Lung (tissue), 11 donors: ENCODE measurements at regions not wholly inside any gene's neighbourhood (a gene's known extent, or its start where the extent isn't known, plus 50 kb on each side); places are given as distances from the start of the nearest gene placed in this dataset.

ENCODE experiments used
- ATAC-seq: fragments of 200-7000 bp; cut with Tn5 transposase; one replicate; pipeline ENCODE4 v1.9.1; 2020; ENCODE audit warnings: moderate number of reproducible peaks; ENCODE audit not compliant: insufficient read depth, low FRiP score
- DNase-seq, 3 donors: peaks; one replicate each; pipeline ENCODE4 v3.0.0-alpha.2; 2013 to 2017
- H3K27ac ChIP-seq, 2 donors: one replicate each; pipeline ENCODE4 v1.5.1; 2013; ENCODE audit warnings: mild to moderate bottlenecking in 2 of 2, moderate library complexity in 2 of 2, control low read depth in 1 of 2, inconsistent platforms in 1 of 2, low read depth in 1 of 2, low read length in 1 of 2
- H3K27me3 ChIP-seq, 3 donors: one replicate each; pipeline ENCODE4 v1.5.1; 2013; ENCODE audit warnings: low read length in 2 of 3; ENCODE audit not compliant: control insufficient read depth in 3 of 3, insufficient read depth in 3 of 3
- H3K36me3 ChIP-seq, 4 donors: one replicate each; pipeline ENCODE4 v1.5.1; 2013; ENCODE audit warnings: low read length in 4 of 4, mild to moderate bottlenecking in 1 of 4, moderate library complexity in 1 of 4; ENCODE audit not compliant: control insufficient read depth in 4 of 4, insufficient read depth in 4 of 4
- H3K4me1 ChIP-seq, 5 donors: one replicate each; pipeline ENCODE4 v1.5.1; 2013; ENCODE audit warnings: low read length in 5 of 5, mild to moderate bottlenecking in 2 of 5, moderate library complexity in 1 of 5; ENCODE audit not compliant: control insufficient read depth in 5 of 5, insufficient read depth in 5 of 5
- H3K4me3 ChIP-seq: one replicate; pipeline ENCODE4 v1.5.1; 2013; ENCODE audit warnings: mild to moderate bottlenecking, control low read depth, moderate library complexity
- H3K9ac ChIP-seq, 2 donors: one replicate each; pipeline ENCODE4 v1.5.1; 2013; ENCODE audit warnings: low read length in 2 of 2, control low read depth in 1 of 2; ENCODE audit not compliant: insufficient read depth in 1 of 2
- H3K9me3 ChIP-seq, 4 donors: one replicate each; pipeline ENCODE4 v1.5.1; 2013; ENCODE audit warnings: low read length in 3 of 4, mild to moderate bottlenecking in 1 of 4, moderate library complexity in 1 of 4; ENCODE audit not compliant: control insufficient read depth in 4 of 4, insufficient read depth in 3 of 4
- CTCF ChIP-seq: IDR thresholded peaks from 2 replicates; pipeline ENCODE4 v1.5.1; 2012; ENCODE audit warnings: mild to moderate bottlenecking; ENCODE audit errors: control extremely low read depth, extremely low read depth
- WGBS, 2 donors: extraction: QIAGEN DNeasy Blood & Tissue Kit; methylation state at CpG; one replicate each; pipeline ENCODE4 v1.1.7; 2013; 5-methylcytosine and 5-hydroxymethylcytosine counted together
- donor health status: control.
- donor health status: control.
- donor health status: Bipolar disorder and iron deficiency.
- donor health status: healthy.
- donor health status: DM: yes; HTN: yes; CAD: no.

DNA sequence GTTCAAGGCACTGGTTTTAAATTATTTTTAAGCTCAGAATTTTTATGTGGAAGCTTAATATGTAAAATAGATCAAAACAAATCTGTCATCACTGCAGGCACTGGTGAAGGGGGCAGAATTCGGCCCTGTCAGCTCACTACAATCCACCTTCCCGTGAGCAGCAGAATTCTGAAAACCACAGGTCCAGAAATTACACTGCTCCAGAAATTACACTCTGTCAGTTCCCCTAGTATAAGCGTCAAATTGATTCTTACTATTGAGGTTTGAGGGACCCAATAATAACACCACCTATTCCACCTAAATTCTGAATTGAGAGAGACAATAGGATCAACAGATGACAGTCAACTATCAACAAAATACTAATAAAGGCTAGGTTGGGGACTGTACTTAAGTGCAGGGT is 245.5 kb downstream of the PHLDA1 start:
- H3K27me3 ChIP-seq, result no peaks in the 10 kb centered on the region
- H3K36me3 ChIP-seq, result no peaks in the 10 kb centered on the region
- DNase-seq (no peak), ATAC-seq (no peak)
- 83 to 94% methylated on average over 3 of the region's 3 CpGs for WGBS, 2 donors
- no peak overlapping the region for H3K9ac ChIP-seq
- no peak overlapping the region for H3K27ac ChIP-seq
- no peak for TF ChIP-seq CTCF
- H3K9me3 ChIP-seq, result no peaks in the 10 kb centered on the region
- H3K4me1 ChIP-seq, result peaks cover 0 to 6% (median 4%) of the 10 kb centered on the region in 5 donors
- H3K4me3 ChIP-seq, result no peak overlapping the region

DNA sequence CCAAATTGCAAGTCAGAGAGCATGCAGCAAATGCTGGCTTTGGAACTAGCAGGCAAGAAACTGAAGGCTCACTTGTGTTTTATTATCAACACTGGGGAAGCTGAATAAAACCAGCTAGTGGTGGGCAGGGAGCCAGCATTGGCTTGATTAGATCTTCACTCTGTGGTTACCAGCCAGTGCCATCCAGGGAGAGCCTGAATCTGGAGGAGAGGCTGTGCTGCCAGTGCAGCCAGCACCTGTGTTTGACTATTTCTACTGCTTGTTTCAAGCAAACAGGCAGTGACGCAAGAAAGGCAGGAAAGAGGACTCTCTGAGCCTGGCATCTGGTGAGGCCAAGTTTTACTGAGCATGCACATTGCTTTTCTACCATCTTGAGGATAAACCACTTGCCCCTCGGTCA is 247.0 kb downstream of the PHLDA1 start:
- H3K36me3 ChIP-seq, result no peaks in the 10 kb centered on the region
- no peak for ATAC-seq
- DNase-seq, result peak in 2 of 3 donors; percentile 23 to 44
- no peaks in the 10 kb centered on the region for H3K9me3 ChIP-seq
- H3K27me3 ChIP-seq, result no peaks in the 10 kb centered on the region
- H3K4me1 ChIP-seq, result peaks cover 0 to 8% (median 4%) of the 10 kb centered on the region in 5 donors
- no peak overlapping the region for H3K27ac ChIP-seq
- no peak overlapping the region for H3K4me3 ChIP-seq
- no peak overlapping the region for H3K9ac ChIP-seq
- WGBS, 2 donors, result 42 to 59% methylated on average over 2 of the region's 2 CpGs
- TF ChIP-seq CTCF, result no peak

DNA sequence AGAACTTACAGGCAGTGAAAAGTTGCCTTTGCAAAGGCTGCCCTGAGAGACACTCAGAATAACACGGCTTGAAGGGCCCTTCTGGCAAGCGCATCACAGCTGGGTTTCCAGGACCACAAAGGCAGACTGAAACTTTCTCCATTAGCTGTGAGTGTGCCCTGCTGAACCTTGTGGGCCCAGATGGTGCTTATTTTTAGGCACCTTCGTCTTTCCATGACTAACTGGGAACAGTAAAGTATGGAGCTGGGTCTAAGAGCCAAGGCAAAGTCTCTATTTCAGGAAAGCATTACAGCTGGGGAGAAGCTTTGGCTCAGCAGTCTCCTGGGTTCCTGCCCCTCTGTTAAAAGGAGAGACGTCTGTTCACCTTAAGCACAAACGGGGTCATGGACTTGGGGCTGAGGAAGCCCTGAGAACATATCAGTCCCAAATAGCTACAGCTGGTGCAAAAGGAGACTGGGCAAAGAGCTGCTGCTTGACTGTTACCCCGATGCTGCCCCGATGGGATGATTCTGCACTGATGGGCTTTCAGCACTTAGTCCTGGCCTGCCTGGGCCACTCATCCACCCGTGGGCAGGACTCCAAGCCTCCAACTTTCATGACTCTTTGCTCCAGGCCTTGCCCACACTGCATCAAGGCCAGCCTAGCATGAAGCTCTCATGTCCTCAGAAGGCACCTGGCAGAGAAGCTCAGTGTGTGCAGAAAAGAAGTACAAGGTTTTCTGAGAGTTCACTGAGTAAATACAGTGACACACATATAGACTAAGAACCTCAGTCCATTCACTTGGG is 248.3 kb downstream of the PHLDA1 start:
- ATAC-seq (no peak), DNase-seq (peak in 1 of 3 donors; percentile 34)
- peak overlapping the region in 1 of 2 donors; percentile 11 for H3K27ac ChIP-seq
- H3K36me3 ChIP-seq, result no peaks in the 10 kb centered on the region
- H3K27me3 ChIP-seq, result no peaks in the 10 kb centered on the region
- WGBS, 2 donors, result 65 to 74% methylated on average over 8 of the region's 8 CpGs
- H3K9ac ChIP-seq, result no peak overlapping the region
- H3K9me3 ChIP-seq, result no peaks in the 10 kb centered on the region
- no peak for TF ChIP-seq CTCF
- H3K4me1 ChIP-seq, result peaks cover 0 to 8% (median 4%) of the 10 kb centered on the region in 5 donors
- no peak overlapping the region for H3K4me3 ChIP-seq
